MM.1S (cell line): ENCODE measurements at regions not wholly inside any gene's neighbourhood (a gene's known extent, or its start where the extent isn't known, plus 50 kb on each side); places are given as distances from the start of the nearest gene placed in this dataset.

Experiments
- CTCF ChIP-seq: fragments of 300-600 bp; sonication (generic); IDR thresholded peaks from 2 replicates; pipeline ENCODE4 v1.5.1; 2016; ENCODE audit warnings: antibody characterized with exemption, low read length, mixed read lengths
- EZH2 ChIP-seq: fragments of 300-600 bp; sonication (generic); optimal IDR thresholded peaks from 2 replicates; pipeline ENCODE3; 2017; ENCODE audit warnings: low read depth, mild to moderate bottlenecking, antibody characterized with exemption, low read length, mixed read lengths
- EZH2phosphoT487 ChIP-seq: fragments of 300-600 bp; sonication (generic); IDR thresholded peaks from 2 replicates; pipeline ENCODE4 v1.6.1; 2018; ENCODE audit warnings: antibody characterized with exemption, low read length

- no peak for TF ChIP-seq EZH2
- TF ChIP-seq CTCF: no peak
- no peak for TF ChIP-seq EZH2phosphoT487
Observed at GRCh38 chr10:100677290-100677945, 68.0 kb upstream of the PAX2 start.
